ELR (cell line): ENCODE measurements at regions not wholly inside any gene's neighbourhood (a gene's known extent, or its start where the extent isn't known, plus 50 kb on each side); places are given as distances from the start of the nearest gene placed in this dataset.
A peak's percentile ranks its signal among the peaks of the same experiment; 100 is the strongest.

ENCODE experiments used
- DNase-seq: peaks from one replicate; pipeline ENCODE4 v3.0.0-alpha.2; 2015; ENCODE audit warnings: low read depth

DNA sequence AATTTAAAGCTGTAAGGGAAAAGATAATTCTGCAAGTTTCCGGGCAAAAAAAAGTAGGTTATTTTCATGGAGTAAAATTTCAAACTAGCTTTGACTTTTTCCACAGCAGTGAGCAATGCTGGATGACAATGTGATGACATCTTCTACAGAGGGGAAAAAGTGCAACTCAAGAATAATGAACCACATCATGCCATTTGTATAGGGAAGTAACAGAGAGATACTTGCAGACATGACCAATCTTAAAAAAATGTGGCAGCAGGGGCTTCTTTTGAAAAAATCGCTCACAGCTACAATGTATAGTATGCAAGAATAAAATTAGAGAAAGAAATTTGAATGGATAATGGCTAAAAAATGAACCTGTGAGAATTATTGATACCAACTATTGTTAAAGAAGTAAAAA is 115.5 kb downstream of the DHRS2 start:
- peak; percentile 3 for DNase-seq

DNA sequence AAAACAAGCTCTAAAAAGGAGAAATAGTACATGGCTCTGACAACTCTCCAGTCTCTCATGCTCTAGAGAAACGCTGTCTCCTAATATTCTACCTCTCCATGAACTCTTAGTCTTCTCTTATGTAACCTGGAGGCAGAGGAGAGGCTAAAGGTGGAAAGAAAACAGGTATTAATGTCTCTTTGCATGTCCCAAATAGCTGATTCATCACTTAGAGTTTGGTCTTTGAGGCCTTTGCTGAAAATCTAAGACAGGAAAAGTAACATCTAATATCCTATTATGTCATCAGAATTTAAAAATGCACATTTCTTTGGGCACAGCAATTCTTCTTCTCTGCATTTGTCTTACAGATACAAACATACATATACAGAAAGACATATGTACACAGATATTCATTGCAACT is 127.2 kb downstream of the DHRS2 start:
- DNase-seq, result no peak

DNA sequence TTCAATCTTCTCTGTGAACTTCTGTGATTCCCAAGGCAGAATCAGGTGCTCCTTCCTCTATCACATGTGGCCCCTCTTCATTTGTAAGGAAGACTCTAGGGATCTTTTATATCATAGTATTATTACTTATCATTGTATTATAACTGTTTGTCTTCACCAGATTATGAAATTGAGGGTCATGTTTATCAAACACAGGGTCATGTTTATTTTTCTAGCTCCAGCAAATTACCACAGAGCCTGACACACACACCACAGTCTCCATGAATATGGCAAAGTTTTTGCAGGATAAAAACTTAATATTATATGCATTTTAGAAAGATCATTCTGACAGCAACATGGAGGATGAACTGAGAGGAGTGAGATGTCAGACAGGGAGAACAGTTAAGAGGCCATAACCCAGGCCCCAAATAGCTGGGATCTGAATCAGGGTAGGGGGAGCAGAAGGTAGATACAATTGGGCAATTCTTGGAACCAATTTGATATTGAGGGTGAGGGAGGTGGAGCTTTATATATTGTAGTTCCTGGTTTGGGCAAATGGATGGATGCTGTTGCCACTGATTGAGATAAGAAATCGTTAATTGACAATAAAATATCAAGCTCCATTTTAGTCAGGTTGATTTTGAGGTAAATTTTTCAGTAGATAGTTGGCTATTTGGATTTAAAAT is 130.7 kb downstream of the DHRS2 start:
- DNase-seq, result no peak

DNA sequence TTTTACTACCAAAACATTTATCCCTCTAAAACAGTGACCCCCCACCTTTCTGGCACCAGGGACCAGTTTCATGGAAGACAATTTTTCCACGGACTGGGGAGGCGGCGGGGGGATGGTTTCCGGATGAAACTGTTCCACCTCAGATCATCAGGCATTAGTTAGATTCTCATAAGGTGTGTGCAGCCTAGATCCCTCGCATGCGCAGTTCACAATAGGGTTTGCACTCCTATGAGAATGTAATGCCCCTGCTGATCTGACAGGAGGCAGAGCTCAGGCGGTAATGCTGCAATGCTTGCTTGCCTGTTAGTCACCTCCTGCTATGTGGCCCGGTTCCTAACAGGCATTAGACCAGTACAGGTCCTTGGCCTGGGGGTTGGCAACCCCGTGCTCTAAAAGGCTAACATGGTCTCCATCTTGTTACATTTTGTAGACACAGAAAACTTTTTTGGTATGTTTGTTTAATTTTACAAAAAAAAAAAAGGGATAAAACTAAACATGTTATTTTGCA is 133.1 kb downstream of the DHRS2 start:
- DNase-seq, result peak; percentile 5

DNA sequence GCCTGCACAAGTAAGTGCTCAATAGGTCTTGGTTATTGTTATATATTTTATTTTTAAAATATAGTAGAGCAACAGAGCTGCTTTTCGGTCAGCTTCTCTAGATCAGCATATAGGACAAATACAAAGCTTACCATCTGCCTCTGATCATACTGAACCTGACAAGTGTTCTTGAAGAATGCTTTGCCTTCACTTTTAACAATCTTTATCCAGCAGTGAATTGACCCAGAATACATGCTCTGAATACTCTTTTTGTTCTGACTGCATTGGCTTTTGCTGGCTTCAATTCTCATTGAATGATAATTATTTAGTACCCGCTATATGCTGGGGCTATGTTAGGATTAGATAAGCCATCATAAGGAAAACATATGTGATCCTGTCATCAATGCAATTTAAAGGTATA is 137.8 kb downstream of the DHRS2 start:
- DNase-seq, result no peak

DNA sequence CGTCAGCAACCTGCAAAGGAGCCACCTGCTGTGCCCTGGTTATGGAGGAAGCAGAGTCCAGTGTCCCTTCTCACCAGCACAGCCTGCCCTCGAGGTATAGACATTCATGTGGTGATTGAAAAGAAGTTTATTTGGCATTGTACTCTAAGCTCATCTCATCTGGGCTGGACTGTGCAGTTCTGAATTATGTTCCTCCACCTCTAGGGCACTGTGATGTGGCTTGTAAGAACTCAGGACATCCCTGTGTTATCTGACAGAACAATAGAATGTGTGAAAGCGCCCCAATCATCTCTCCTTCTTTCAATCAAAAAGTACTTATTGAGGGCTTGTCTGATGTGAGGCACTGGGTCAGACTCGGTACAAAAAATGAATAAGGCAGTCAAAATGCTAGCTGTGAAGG is 140.1 kb downstream of the DHRS2 start:
- no peak for DNase-seq

DNA sequence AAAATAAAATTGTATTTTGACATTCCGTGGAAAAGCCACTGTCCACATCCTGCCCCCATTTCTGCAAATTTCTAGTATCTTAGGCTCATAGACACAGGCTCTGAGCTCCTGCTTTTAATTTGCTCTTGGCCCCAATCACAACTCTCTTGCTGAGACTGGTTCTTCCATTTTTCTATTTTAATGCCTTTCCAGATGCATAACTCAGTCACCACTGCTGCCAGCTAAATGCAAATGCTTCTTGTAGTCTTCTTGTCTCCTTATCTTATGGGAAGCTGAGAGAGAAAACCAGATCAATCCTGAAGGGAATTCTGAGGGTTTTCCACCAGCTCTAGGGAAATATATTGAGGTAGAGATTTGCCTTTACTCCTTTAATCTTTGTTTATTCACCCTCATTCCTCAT is 149.0 kb downstream of the DHRS2 start:
- DNase-seq, result no peak

DNA sequence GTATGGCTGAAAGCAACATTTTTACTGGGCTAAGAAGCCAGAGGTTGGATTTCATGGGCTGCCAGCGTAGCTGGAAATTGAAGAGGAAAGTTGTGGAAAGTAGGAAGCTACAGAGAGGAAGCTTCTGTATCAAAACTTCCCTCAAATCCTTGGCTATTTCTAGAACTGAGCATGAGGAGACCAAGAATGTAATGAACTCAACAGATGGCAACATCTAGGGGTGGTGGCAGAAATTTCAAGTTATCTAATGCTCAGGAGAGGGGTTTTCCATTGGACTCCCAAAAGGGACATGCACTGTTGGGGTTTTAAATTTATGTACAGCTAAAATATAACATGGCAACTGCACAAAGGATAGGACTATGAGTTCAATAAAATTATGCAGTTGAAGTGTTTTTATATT is 151.3 kb downstream of the DHRS2 start:
- DNase-seq, result no peak

DNA sequence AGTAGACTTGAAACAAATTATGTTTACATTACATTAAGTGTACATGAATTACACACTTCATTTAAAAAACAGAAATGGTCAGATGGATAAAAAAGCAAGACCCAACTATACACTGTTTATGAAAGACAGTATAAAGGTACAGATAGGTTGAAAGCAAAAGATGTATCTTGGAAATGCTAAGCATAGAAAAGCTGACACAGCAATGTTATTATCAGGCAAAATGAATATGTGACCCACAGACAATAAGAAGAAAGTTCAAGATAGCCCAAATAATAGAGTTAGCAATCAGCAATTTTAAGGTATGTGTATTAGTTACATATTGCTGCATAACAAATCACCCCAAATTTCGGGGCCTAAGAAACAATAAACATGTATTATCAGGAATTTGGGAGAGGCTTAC is 153.5 kb downstream of the DHRS2 start:
- no peak for DNase-seq

DNA sequence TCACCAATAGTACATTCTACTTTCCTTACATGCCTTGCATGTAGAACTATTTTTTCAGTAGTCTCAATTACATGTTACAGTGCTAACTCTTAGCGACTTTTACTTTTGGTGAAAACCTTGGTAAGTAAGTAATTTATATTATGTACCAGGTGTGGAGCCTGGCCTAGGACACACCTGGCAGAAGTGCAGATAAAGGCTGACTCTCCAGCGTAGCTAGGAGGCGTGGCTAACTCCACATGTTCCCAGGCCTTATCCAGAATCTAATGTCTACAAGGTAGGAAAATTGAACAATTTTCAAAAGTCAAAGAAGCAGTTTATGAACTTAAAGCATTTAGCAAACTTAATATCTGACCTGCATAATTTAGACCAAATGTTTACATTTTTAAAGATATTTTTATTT is 157.4 kb downstream of the DHRS2 start:
- no peak for DNase-seq

DNA sequence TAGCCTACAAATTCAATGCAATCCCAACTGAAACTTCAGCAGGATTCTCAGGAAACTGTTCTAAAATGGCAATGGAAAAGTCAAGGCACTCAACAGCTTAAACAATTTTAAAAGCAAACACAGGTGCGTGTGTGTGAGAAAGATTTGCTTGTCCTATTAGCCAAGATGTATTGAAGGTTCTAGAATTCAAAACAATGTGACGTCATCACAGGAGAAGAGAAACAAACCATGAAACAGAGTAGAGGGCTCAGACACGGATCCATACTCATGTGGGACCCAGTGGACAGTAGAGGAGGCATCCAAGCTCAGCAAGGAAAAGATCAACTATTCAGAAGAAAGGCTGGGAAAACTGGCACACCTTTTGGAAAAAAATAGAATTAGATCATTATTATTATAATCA is 152.8 kb upstream of the DHRS4 start:
- no peak for DNase-seq

DNA sequence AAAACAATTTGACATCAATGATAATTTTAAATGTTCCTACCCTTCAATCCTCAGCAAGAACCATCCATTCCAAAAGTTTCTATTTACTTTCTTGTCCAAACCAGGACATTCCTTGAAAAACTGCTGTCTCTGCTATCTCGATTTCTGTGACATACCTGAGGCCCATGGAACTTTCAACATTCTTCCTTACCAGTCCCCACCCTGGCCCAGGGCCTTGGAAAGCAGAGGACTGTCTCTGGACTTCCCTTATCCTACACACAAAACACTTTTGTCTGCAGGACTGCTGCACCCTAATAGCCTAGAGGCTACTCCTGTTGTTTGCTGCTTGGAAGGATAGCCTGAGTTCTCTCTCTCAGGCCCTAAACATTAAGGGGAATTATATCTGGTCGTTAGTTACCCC is 151.8 kb upstream of the DHRS4 start:
- DNase-seq, result no peak

DNA sequence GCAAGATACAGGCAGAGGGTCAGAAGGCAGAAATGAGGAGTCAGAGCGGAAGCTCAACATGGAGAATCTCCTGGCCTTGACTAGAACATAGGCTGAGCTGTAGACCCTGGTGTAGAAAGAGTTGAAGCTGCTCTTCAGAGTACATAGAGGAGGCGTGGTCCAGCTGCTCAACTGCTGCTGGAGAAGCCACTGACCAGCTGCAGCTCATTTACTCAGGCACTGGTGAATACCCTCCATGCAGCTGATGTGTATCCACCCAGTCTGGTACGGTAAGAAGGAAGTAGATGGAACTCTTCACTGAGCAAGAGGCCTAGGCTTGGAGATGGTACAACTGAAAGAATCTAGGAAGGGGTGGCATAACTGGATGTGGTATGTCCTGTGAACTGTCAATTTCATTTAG is 148.8 kb upstream of the DHRS4 start:
- DNase-seq, result no peak

DNA sequence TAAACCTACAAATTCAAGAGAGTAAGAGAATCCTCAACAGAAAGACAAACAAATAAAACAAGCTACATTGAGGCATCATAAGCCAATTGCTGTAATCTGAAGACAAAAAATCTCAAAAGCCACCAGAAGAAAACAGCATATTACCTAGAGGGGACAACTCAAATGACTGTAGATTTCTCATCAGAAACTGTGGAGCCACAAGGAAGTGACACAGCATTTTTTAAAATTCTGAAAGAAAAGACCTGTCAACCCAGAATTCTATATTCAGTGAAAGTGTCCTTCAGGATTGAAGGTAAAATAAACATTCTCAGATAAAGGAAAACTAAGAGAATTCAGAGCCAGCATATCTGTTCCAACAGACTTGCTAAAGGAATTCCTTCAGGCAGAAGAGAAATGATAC is 147.8 kb upstream of the DHRS4 start:
- DNase-seq, result no peak

DNA sequence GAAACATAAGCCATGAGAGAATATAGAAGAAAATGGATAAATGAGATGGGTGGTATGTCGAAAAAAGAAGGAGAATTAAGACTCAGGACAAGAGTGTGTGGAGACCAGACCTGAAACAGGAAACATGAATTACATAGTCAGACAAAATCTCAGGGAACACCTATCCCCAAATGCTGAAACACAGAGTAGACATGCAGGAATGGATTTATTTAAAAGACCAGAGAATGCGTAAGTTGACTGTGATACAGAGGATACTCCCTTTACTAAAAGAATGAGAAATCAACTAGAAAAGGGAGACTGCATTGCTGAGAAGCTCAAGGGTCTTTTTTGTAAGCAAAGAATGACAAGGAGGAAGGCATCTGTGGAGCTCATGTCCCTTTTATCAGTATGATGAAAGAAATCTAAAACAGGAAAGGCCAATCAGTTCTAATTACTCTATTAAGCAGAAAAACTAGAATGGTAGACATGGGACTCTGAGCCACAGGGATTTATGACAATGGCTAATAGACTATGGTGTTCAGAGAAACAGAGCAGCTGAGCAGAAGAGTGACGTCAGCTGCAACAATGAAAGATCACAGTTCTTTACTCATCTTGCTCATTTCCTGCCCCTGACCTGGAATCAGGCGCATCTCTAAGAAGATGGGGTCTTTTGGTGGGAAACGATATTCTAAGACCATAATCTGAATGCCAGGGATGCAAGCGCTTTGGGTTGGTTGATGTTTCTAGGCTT is 138.9 kb upstream of the DHRS4 start:
- no peak for DNase-seq

DNA sequence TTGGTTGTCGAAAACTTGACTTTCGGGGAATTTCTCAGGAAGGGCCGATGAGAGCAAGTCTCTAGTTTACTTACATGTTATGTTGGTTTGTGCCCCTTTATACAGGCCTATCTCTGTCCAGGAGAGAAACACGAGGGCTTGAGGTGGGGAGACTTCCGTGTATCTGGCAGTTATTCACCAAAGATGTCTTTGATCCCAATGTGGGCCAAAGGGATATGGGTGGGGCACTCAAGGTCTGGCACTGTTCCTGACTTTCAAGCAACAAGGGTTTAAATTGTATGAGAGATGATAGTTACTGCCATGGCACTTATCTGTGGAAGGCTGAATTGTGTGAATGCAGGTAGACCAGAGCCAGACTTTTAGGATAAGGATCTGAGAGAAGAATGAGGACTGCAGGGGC is 137.2 kb upstream of the DHRS4 start:
- no peak for DNase-seq

DNA sequence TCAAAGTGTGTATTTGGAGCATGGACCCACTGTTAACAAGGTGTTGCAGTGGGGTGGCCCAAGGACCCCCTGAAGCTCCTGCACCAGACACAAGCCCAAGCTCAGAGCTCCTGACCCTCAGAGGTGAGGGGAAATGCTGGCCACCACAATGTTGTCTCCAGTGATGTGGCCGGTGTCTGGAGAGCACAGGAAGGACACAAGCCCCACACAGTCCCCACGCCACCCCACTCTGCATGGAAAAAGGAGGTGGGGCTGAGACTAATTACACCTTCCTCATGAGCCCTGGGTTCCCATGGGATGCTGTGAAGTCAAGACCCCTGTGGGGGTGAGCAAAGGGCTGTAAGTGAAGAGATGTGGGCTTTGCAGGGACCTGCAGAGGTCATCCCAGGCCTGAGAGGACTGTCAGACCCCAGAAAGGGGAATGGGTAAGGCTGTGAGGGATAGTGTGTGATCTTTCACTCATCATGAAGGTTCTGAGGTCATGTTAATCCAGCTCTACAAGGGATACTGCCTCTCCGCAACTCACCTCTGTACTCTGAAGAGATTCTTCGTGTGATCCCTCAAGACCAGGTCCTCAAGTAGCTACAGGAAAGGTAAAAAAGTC is 136.3 kb upstream of the DHRS4 start:
- DNase-seq, result no peak

DNA sequence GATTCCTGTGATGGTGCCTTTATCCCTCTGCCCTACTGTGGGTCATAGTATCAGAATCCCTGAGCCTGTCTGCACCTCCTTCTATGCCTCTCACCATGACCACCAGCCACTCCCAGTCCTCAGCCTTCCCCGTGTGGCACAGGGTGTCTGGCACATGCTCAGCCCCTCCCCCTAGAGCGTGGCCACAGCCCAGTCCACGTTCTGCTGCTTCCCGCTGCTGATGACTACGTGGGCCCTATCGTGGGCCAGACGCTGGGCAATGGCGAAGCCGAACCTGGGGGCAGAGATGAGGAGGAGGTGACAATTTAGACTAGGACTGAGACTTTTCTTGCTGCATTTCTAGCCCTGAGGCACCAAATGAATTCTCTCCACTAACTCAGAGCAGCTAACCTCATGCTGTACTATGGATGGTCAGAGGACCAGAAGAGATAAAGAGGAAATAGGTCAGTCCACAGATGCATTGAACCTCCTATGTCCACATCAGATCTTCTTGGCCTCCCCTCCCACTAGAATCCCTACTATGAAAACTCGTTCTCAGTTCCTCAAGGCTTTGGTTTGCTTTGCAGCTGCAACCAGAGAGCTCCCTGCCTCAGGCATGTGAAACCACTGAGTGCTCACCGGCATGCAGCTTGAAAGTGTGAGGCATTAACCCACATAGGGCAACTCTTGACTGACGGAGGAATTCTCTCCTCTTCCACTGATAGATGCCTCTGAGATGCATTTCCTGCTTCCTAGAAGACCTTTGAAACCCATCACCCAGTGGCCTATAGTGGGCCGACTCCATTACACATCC is 126.3 kb upstream of the DHRS4 start:
- DNase-seq, result no peak

DNA sequence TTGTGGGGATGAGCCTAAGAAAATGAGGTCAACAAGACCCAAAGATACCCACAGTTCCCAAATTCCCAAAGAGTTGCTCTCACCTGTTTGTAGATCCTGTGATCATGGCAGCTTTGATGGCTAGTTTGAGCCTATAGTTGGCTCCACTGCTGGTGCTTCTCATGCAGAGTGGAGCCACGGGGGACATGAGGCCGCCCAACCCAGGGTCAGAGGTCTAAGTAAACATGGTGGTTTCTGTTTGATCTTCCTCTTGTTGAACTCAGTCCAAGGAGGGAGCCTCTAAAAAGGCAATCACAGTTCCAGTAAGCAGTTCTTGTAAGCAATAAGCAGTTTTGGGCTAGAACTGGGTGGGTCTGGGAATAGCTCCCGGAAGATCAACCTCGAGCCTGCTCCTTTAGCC is 125.6 kb upstream of the DHRS4 start:
- DNase-seq, result no peak

DNA sequence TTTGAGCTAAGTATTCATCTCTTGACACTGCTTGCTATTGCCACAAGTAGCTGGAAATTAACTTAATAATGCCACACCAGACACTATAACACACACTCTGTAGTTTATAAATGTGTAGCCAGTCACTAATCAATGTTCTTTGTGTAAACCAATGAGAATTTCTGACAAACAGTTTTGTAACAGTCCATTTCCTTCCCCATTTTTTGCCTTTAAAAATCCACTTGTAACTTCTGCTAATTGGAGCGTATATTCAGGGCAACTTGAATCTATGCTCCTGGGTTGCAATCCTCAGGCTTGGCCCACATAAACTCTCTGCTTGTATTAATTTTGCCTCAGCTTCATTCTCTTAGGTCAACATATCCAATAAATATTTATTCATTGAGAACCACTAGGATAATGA is 125.0 kb upstream of the DHRS4 start:
- no peak for DNase-seq

DNA sequence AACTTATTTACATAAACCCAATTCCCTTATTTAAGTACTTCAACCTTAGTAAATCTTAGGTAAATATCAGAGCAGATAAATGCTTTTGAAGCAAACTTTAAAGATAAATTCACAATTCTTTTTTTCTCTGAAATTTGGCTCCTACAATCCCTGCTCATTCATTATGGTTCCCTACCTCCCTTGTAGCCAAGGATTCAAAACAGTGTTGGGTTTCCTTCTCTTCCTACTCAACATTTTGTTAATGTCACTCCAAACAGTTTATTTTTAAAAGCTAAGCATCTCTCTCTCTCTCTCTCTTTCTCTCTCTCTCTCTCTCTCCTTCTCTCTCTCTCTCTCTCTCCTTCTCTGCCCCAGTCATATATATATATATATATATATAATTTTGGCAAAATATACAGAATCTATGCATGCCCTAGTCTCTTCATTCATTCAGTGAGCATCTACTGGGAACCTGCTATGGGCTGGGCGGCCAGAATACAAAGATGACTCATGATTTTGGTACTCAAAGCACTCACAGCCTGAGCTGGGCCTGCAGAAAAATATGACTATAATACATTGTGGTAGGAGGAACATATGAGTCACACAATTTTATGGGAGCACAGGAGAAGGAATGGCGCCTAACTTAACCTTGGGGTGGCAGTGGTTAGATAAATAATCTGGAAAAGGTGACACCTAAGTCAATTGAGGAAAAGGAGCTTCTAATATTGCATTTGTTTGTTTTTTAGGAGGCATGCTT is 123.7 kb upstream of the DHRS4 start:
- peak; percentile 95 for DNase-seq

DNA sequence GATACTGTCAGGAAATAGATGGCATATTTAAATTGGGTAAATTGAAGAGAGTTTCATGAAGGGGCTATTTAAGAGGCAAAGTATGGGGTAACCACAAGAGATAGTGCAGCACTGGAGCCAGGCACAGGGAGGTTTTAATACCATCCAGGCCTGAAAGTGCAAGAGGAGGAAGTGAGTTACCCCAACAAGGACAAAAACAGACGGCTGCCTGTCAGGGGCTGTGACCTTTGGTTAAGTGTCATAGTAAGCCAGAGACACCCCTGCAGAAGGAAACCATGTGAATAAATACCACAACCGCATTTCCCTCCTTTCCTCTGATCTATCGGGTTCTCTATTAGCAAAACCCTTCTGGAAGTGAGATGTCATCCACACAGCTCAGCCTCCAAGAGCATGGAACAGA is 122.0 kb upstream of the DHRS4 start:
- peak; percentile 20 for DNase-seq
